Upper lobe of right lung (tissue), 1 donor: ENCODE measurements at regions not wholly inside any gene's neighbourhood (a gene's known extent, or its start where the extent isn't known, plus 50 kb on each side); places are given as distances from the start of the nearest gene placed in this dataset.

Experiments
- ATAC-seq: fragments of 200-7000 bp; cut with Tn5 transposase; one replicate; pipeline ENCODE4 v1.9.1; 2020; ENCODE audit warnings: mild to moderate bottlenecking, moderate library complexity
- DNase-seq: peaks from one replicate; pipeline ENCODE4 v3.0.0-alpha.2; 2020
- H3K27ac ChIP-seq: fragments of 200-600 bp; one replicate; pipeline ENCODE4 v1.8.0; 2022
- H3K27me3 ChIP-seq: fragments of 200-600 bp; one replicate; pipeline ENCODE4 v1.8.0; 2022; ENCODE audit warnings: mild to moderate bottlenecking
- H3K36me3 ChIP-seq: fragments of 200-600 bp; one replicate; pipeline ENCODE4 v1.8.0; 2022
- H3K4me1 ChIP-seq: fragments of 200-600 bp; one replicate; pipeline ENCODE4 v1.8.0; 2022
- H3K4me3 ChIP-seq: fragments of 200-600 bp; one replicate; pipeline ENCODE4 v1.8.0; 2022; ENCODE audit warnings: mild to moderate bottlenecking
- H3K9me3 ChIP-seq: fragments of 200-600 bp; one replicate; pipeline ENCODE4 v1.8.0; 2022
- CTCF ChIP-seq: fragments of 200-600 bp; IDR thresholded peaks from one replicate; pipeline ENCODE4 v1.8.0; 2022; ENCODE audit warnings: antibody characterized with exemption
- intact Hi-C: fragments of 100-400 bp; cut with DNase I; formaldehyde crosslinking; loops from one replicate; pipeline ENCODE4 v1.11.0; 2022
- donor health status: DM: no; HTN: yes; CAD: no; lungs with severe emphysema.

- ATAC-seq (no peak), DNase-seq (no peak)
- no peaks in the 10 kb centered on the region for H3K9me3 ChIP-seq
- no peak for TF ChIP-seq CTCF
- H3K4me3 ChIP-seq = no peak overlapping the region
- no peaks in the 10 kb centered on the region for H3K27me3 ChIP-seq
- no peak overlapping the region for H3K27ac ChIP-seq
- H3K36me3 ChIP-seq = no peaks in the 10 kb centered on the region
- H3K4me1 ChIP-seq = no peaks in the 10 kb centered on the region
- intact Hi-C loops = no loop called here
Observed at GRCh38 chr9:13352451-13352979, 73.0 kb upstream of the MPDZ start.

- no peak for ATAC-seq
- Histone ChIP-seq H3K36me3 (no peaks in the 10 kb centered on the region), H3K27ac (no peak overlapping the region), H3K4me3 (no peak overlapping the region), H3K27me3 (no peaks in the 10 kb centered on the region), H3K4me1 (no peaks in the 10 kb centered on the region), H3K9me3 (no peaks in the 10 kb centered on the region)
- no peak for DNase-seq
- intact Hi-C loops = no loop called here
- peak; percentile 63 for TF ChIP-seq CTCF
Observed at GRCh38 chr9:13351778-13352386, 72.4 kb upstream of the MPDZ start.

GRCh38 chr9:13332571-13332970 is 53.1 kb upstream of the MPDZ start:
- ATAC-seq (no peak), DNase-seq (no peak)
- no peaks in the 10 kb centered on the region for H3K9me3 ChIP-seq
- H3K27ac ChIP-seq = no peak overlapping the region
- no peak for TF ChIP-seq CTCF
- no peak overlapping the region for H3K4me3 ChIP-seq
- intact Hi-C loops = no loop called here
- H3K27me3 ChIP-seq = no peaks in the 10 kb centered on the region
- no peaks in the 10 kb centered on the region for H3K4me1 ChIP-seq
- no peaks in the 10 kb centered on the region for H3K36me3 ChIP-seq

GRCh38 chr9:13331320-13331719 is 51.8 kb upstream of the MPDZ start:
- Histone ChIP-seq H3K9me3 (no peaks in the 10 kb centered on the region), H3K4me3 (no peak overlapping the region), H3K4me1 (no peaks in the 10 kb centered on the region), H3K27me3 (no peaks in the 10 kb centered on the region), H3K36me3 (no peaks in the 10 kb centered on the region), H3K27ac (no peak overlapping the region)
- no peak for DNase-seq
- intact Hi-C loops = no loop called here
- ATAC-seq = no peak
- TF ChIP-seq CTCF = no peak

- DNase-seq = no peak
- H3K27me3 ChIP-seq = no peaks in the 10 kb centered on the region
- no peak for TF ChIP-seq CTCF
- intact Hi-C loops = no loop called here
- no peaks in the 10 kb centered on the region for H3K4me1 ChIP-seq
- no peaks in the 10 kb centered on the region for H3K9me3 ChIP-seq
- ATAC-seq = peak; percentile 66
- H3K4me3 ChIP-seq = no peak overlapping the region
- H3K36me3 ChIP-seq = no peaks in the 10 kb centered on the region
- no peak overlapping the region for H3K27ac ChIP-seq
Observed at GRCh38 chr9:13330396-13331004, 51.0 kb upstream of the MPDZ start.
